B cell (primary cell): ENCODE measurements at regions not wholly inside any gene's neighbourhood (a gene's known extent, or its start where the extent isn't known, plus 50 kb on each side); places are given as distances from the start of the nearest gene placed in this dataset.

Experiments used
- ATAC-seq: fragments of 200-7000 bp; cut with Tn5 transposase; one replicate; pipeline ENCODE4 v1.10.0; 2021; ENCODE audit warnings: low read depth, mild to moderate bottlenecking, moderate number of reproducible peaks, moderate library complexity
- CTCF ChIA-PET: fragments of 350-600 bp; sonication (Branson Sonifier 250); formaldehyde crosslinking; loops from one replicate; lab custom pipeline; 2021; ENCODE audit warnings: antibody characterized with exemption, inconsistent platforms; lab: Charles Lee
- POLR2A ChIA-PET: fragments of 350-600 bp; sonication (Branson Sonifier 250); formaldehyde crosslinking; loops from one replicate; lab custom pipeline; 2021; ENCODE audit warnings: antibody characterized with exemption; lab: Charles Lee
- DNase-seq: peaks from one replicate; pipeline ENCODE4 v3.0.0; 2013
- H2AFZ ChIP-seq: 2 replicates; pipeline ENCODE4 v1.6.1; 2012; ENCODE audit warnings: mild to moderate bottlenecking, low read depth, low read length; ENCODE audit not compliant: insufficient read depth, poor library complexity, severe bottlenecking
- H3K27ac ChIP-seq, 2 donors: 1 replicate in 1 of 2; 2 replicates in 1 of 2; pipeline ENCODE4 v1.5.1; 2012 to 2013; ENCODE audit warnings: low read length in 2 of 2, mild to moderate bottlenecking in 2 of 2, moderate library complexity in 1 of 2
- H3K27me3 ChIP-seq, 4 experiments: fragments of 200-600 bp in 1 of 4; sonication (generic) in 1 of 4; replicated peaks in 1 of 4; 1 replicate in 2 of 4; 2 replicates in 2 of 4; pipeline versions ENCODE4 v1.6.1 to v1.7.0; 2013 to 2016; ENCODE audit warnings: low read length in 3 of 4, mild to moderate bottlenecking in 2 of 4, mixed read lengths in 1 of 4, moderate library complexity in 1 of 4; ENCODE audit not compliant: insufficient read depth in 4 of 4, control insufficient read depth in 3 of 4; ENCODE audit errors: control extremely low read depth in 1 of 4
- H3K36me3 ChIP-seq, 2 experiments: replicated peaks in 1 of 2; 1 replicate in 1 of 2; 2 replicates in 1 of 2; pipeline versions ENCODE4 v1.6.1 to v1.7.1; 2013; ENCODE audit warnings: low read length in 1 of 2; ENCODE audit not compliant: insufficient read depth in 2 of 2, control insufficient read depth in 1 of 2; ENCODE audit errors: control extremely low read depth in 1 of 2, extremely low read depth in 1 of 2
- H3K4me1 ChIP-seq, 2 donors: fragments of 200-600 bp in 1 of 2; sonication (generic) in 1 of 2; 1 replicate in 1 of 2; 2 replicates in 1 of 2; pipeline versions ENCODE4 v1.5.1 to v1.6.1; 2013 to 2017; ENCODE audit warnings: low read length in 2 of 2; ENCODE audit not compliant: control insufficient read depth in 2 of 2, insufficient read depth in 2 of 2
- H3K4me2 ChIP-seq: replicated peaks from 2 replicates; pipeline ENCODE3; 2012; ENCODE audit warnings: mild to moderate bottlenecking, low read depth, low read length; ENCODE audit not compliant: poor library complexity, severe bottlenecking
- H3K4me3 ChIP-seq, 5 experiments: fragments of 200-600 bp in 1 of 5; sonication (generic) in 1 of 5; 1 replicate in 3 of 5; 2 replicates in 2 of 5; pipeline versions ENCODE4 v1.5.1 to v1.7.0; 2011 to 2016; ENCODE audit warnings: low read length in 4 of 5, mild to moderate bottlenecking in 4 of 5, low read depth in 2 of 5, control low read depth in 1 of 5, moderate library complexity in 1 of 5; ENCODE audit not compliant: insufficient read depth in 1 of 5; ENCODE audit errors: control extremely low read depth in 1 of 5, extremely low read depth in 1 of 5
- H3K79me2 ChIP-seq: fragments of 200-600 bp; sonication (generic); one replicate; pipeline ENCODE4 v1.6.0; 2016; ENCODE audit warnings: low read length; ENCODE audit not compliant: control insufficient read depth, insufficient read depth
- H3K9ac ChIP-seq: fragments of 200-600 bp; sonication (generic); 2 replicates; pipeline ENCODE4 v1.6.1; 2017; ENCODE audit warnings: mild to moderate bottlenecking, low read length, moderate library complexity
- H3K9me3 ChIP-seq, 3 donors: one replicate each; pipeline versions ENCODE4 v1.6.1 to v1.7.1; 2013; ENCODE audit warnings: low read length in 2 of 3; ENCODE audit not compliant: control insufficient read depth in 2 of 3, insufficient read depth in 1 of 3; ENCODE audit errors: control extremely low read depth in 1 of 3
- H4K20me1 ChIP-seq: 2 replicates; pipeline ENCODE4 v1.6.0; 2012; ENCODE audit warnings: mild to moderate bottlenecking, low read length; ENCODE audit not compliant: insufficient read depth, control insufficient read depth, poor library complexity, severe bottlenecking
- H3K27ac Mint-ChIP-seq: one replicate; pipeline ENCODE4 v1.8.0; 2021; ENCODE audit warnings: mixed read lengths
- H3K27me3 Mint-ChIP-seq: one replicate; pipeline ENCODE4 v1.8.0; 2021; ENCODE audit warnings: mixed read lengths
- H3K4me1 Mint-ChIP-seq: one replicate; pipeline ENCODE4 v1.8.0; 2021; ENCODE audit warnings: mixed read lengths
- H3K4me3 Mint-ChIP-seq: one replicate; pipeline ENCODE4 v1.8.0; 2021; ENCODE audit warnings: mixed read lengths
- H3K9me3 Mint-ChIP-seq: one replicate; pipeline ENCODE4 v1.8.0; 2022; ENCODE audit warnings: mixed read lengths; ENCODE audit not compliant: insufficient read depth
- EZH2 ChIP-seq: IDR thresholded peaks from 2 replicates; pipeline ENCODE4 v1.6.1; 2012; ENCODE audit warnings: borderline replicate concordance, low read depth, mild to moderate bottlenecking, moderate library complexity, low read length; ENCODE audit not compliant: insufficient read depth, poor library complexity, severe bottlenecking
- WGBS: methylation state at CpG from one replicate; pipeline ENCODE4 v1.1.5; 2013; ENCODE audit warnings: missing lambda C conversion rate; ENCODE audit not compliant: insufficient coverage; 5-methylcytosine and 5-hydroxymethylcytosine counted together
- intact Hi-C: fragments of 100-400 bp; cut with micrococcal nuclease; formaldehyde crosslinking; loops from one replicate; pipeline ENCODE4 v1.10.0; 2022
- TF ChIP-seq, protein P1 (sequence below): fragments of 200-600 bp; IDR thresholded peaks from one replicate; pipeline ENCODE4 v1.8.0; 2022; ENCODE audit warnings: antibody characterized with exemption, mild to moderate bottlenecking

DNA sequence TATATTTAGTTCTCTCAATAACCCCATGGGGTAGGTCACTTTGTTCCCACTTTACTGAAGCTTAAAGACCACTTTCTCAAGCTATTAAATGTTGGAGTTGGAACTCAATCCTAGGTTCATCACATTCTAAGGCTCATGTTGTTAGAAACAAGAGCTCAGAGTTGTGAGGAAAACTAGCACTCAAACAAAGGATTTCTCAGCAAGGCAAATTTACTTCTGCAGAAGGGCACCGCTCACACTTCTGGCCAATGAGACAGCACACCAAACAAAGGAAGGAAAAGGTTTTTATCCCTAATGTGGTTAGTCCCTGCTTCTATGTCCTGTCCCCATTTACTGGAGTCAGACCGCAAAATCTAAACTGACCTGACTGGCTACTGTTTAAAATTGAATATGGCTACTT, 214.6 kb upstream of the PHF14 start:
- H3K4me1 ChIP-seq = no peaks in the 10 kb centered on the region
- H3K9me3 ChIP-seq = peaks cover 1 to 14% (median 5%) of the 10 kb centered on the region in 3 donors
- H3K4me3 ChIP-seq = no peak overlapping the region
- ChIA-PET POLR2A (no interaction called here), CTCF (no interaction called here)
- Mint-ChIP-seq H3K4me3 (no peak overlapping the region), H3K4me1 (no peaks in the 10 kb centered on the region), H3K27me3 (no peaks in the 10 kb centered on the region), H3K9me3 (peaks cover 9% of the 10 kb centered on the region), H3K27ac (no peak overlapping the region)
- WGBS = 92% methylated on average over 2 of the region's 2 CpGs
- no peak for TF ChIP-seq EZH2
- TF ChIP-seq, protein P1, sequence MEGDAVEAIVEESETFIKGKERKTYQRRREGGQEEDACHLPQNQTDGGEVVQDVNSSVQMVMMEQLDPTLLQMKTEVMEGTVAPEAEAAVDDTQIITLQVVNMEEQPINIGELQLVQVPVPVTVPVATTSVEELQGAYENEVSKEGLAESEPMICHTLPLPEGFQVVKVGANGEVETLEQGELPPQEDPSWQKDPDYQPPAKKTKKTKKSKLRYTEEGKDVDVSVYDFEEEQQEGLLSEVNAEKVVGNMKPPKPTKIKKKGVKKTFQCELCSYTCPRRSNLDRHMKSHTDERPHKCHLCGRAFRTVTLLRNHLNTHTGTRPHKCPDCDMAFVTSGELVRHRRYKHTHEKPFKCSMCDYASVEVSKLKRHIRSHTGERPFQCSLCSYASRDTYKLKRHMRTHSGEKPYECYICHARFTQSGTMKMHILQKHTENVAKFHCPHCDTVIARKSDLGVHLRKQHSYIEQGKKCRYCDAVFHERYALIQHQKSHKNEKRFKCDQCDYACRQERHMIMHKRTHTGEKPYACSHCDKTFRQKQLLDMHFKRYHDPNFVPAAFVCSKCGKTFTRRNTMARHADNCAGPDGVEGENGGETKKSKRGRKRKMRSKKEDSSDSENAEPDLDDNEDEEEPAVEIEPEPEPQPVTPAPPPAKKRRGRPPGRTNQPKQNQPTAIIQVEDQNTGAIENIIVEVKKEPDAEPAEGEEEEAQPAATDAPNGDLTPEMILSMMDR = no peak
- H2AFZ ChIP-seq = no peak overlapping the region
- intact Hi-C loops = no loop called here
- no peaks in the 10 kb centered on the region for H3K27me3 ChIP-seq
- no peak overlapping the region for H3K27ac ChIP-seq
- no peak for ATAC-seq
- no peaks in the 10 kb centered on the region for H4K20me1 ChIP-seq
- H3K79me2 ChIP-seq = no peaks in the 10 kb centered on the region
- H3K9ac ChIP-seq = no peak overlapping the region
- DNase-seq = no peak
- H3K36me3 ChIP-seq = no peaks in the 10 kb centered on the region
- no peak overlapping the region for H3K4me2 ChIP-seq

GRCh38 chr7:10767771-10768170, 205.9 kb upstream of the PHF14 start:
- DNase-seq (no peak), ATAC-seq (no peak)
- H3K27ac ChIP-seq = no peak overlapping the region
- H3K4me1 ChIP-seq = no peaks in the 10 kb centered on the region
- POLR2A ChIA-PET = no interaction called here
- no peak overlapping the region for H3K4me3 ChIP-seq
- TF ChIP-seq, protein P1 = no peak
- TF ChIP-seq EZH2 = no peak
- H3K9ac ChIP-seq = no peak overlapping the region
- 100% methylated on average over 1 of the region's 4 CpGs for WGBS
- Mint-ChIP-seq H3K4me3 (no peak overlapping the region), H3K4me1 (no peaks in the 10 kb centered on the region), H3K9me3 (no peaks in the 10 kb centered on the region), H3K27ac (no peak overlapping the region), H3K27me3 (no peaks in the 10 kb centered on the region)
- no peaks in the 10 kb centered on the region for H3K36me3 ChIP-seq
- H4K20me1 ChIP-seq = no peaks in the 10 kb centered on the region
- no peaks in the 10 kb centered on the region for H3K79me2 ChIP-seq
- no peaks in the 10 kb centered on the region for H3K9me3 ChIP-seq
- H2AFZ ChIP-seq = no peak overlapping the region
- no peaks in the 10 kb centered on the region for H3K27me3 ChIP-seq
- H3K4me2 ChIP-seq = no peak overlapping the region
- CTCF ChIA-PET = no interaction called here
- intact Hi-C loops = no loop called here
